ENCODE measurements at regions not wholly inside any gene's neighbourhood (a gene's known extent, or its start where the extent isn't known, plus 50 kb on each side); places are given as distances from the start of the nearest gene placed in this dataset.

DNA sequence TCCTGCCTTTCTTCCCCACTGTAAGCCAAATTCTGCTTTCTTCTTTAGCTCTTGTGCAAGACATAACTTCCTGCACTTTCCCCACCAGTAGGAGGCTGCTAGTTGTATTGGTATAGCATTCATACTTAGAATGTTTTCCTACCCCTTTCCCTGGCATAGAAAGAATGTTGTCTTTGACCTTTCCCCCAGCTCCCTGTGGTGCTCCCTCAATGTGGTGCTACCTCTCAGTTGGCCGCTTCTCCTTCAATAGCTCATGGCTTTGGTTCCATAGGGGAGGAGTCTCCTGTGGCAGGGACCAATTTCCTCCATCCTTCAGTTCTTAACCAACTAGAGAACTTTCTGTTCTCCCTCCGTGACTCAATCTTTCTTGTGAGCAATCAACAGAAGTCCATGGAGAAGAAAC is 67.5 kb upstream of the AKAP13 start:
- POLR2A ChIA-PET: no interaction called here
- no peak overlapping the region for H3K27ac ChIP-seq (ENCODE audit: low read depth in 2 of 2, low read length in 1 of 2)
- no peak for DNase-seq
- WGBS (ENCODE audit: low lambda C conversion rate): 98% methylated on average over 2 of the region's 2 CpGs
- no peak overlapping the region for H3K4me3 ChIP-seq (ENCODE audit: low read depth in 2 of 2, low read length in 1 of 2)
- CTCF ChIA-PET: interaction anchor here (0.6 to 1.4 kb wide), 3 partner anchors 9 to 173 kb away, joined by 3 to 5 read pairs (median 4); no protein-coding TSS in a partner anchor
- H3K9me2 ChIP-seq: no peaks in the 10 kb centered on the region
- H3F3A ChIP-seq (replicated peaks; ENCODE audit: insufficient read depth): peaks cover 15% of the 10 kb centered on the region
- H3K9ac ChIP-seq: no peak overlapping the region
- no peaks in the 10 kb centered on the region for H4K20me1 ChIP-seq (ENCODE audit: insufficient read depth)
- no peak for TF ChIP-seq FOXM1 (IDR thresholded peaks at IDR 0.05; ENCODE audit: low read depth)
- TF ChIP-seq, protein P1, sequence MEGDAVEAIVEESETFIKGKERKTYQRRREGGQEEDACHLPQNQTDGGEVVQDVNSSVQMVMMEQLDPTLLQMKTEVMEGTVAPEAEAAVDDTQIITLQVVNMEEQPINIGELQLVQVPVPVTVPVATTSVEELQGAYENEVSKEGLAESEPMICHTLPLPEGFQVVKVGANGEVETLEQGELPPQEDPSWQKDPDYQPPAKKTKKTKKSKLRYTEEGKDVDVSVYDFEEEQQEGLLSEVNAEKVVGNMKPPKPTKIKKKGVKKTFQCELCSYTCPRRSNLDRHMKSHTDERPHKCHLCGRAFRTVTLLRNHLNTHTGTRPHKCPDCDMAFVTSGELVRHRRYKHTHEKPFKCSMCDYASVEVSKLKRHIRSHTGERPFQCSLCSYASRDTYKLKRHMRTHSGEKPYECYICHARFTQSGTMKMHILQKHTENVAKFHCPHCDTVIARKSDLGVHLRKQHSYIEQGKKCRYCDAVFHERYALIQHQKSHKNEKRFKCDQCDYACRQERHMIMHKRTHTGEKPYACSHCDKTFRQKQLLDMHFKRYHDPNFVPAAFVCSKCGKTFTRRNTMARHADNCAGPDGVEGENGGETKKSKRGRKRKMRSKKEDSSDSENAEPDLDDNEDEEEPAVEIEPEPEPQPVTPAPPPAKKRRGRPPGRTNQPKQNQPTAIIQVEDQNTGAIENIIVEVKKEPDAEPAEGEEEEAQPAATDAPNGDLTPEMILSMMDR (IDR thresholded peaks at IDR 0.05): peak; percentile 12; the same call in 1 of the 2 replicates
- H3K79me2 ChIP-seq (ENCODE audit: insufficient read depth): no peaks in the 10 kb centered on the region
- H2AFZ ChIP-seq (ENCODE audit: low read depth): no peak overlapping the region
- H3K4me1 ChIP-seq (ENCODE audit: control insufficient read depth in 1 of 2, insufficient read depth in 2 of 2, low read depth in 1 of 2, low read length in 1 of 2): peaks cover 0 to 2% of the 10 kb centered on the region in 2 experiments; a peak in 1 of 4 replicates
- H3K27me3 ChIP-seq (ENCODE audit: insufficient read depth): no peaks in the 10 kb centered on the region
- H3K4me2 ChIP-seq: no peak overlapping the region
- H3K9me3 ChIP-seq: no peaks in the 10 kb centered on the region
- H3K36me3 ChIP-seq (replicated peaks in 1 of 2; ENCODE audit: control insufficient read depth in 1 of 2, insufficient read depth in 2 of 2, low read length in 1 of 2): no peaks in the 10 kb centered on the region

DNA sequence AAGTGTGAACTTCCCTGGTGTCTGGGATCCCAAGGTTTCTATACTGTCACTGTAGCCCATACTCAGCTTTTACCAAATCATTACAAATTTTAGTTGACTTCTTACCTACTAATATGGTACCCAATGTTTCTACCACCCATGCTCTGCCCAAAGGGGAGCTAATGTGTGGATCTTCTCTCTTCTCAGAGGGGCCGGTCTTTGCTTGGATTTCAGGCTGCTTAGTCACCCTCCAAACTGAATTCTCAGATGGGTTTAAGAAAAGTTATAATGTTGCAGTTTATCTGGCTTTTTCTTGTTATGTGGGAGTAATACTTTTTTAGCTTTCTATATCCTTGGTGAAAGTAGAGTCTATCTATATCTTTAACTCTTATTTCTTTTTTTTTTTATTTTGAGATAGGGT is 67.1 kb upstream of the AKAP13 start:
- Histone ChIP-seq H3K4me2 (no peak overlapping the region), H3K27me3 (ENCODE audit: insufficient read depth) (no peaks in the 10 kb centered on the region), H4K20me1 (ENCODE audit: insufficient read depth) (no peaks in the 10 kb centered on the region), H3K27ac (ENCODE audit: low read depth in 2 of 2, low read length in 1 of 2) (no peak overlapping the region), H3K4me1 (ENCODE audit: control insufficient read depth in 1 of 2, insufficient read depth in 2 of 2, low read depth in 1 of 2, low read length in 1 of 2) (peaks cover 0 to 6% of the 10 kb centered on the region in 2 experiments; a peak in 2 of 4 replicates), H3K9me3 (no peaks in the 10 kb centered on the region), H3K79me2 (ENCODE audit: insufficient read depth) (no peaks in the 10 kb centered on the region), H3K4me3 (ENCODE audit: low read depth in 2 of 2, low read length in 1 of 2) (no peak overlapping the region), H3K9me2 (no peaks in the 10 kb centered on the region), H3K36me3 (replicated peaks in 1 of 2; ENCODE audit: control insufficient read depth in 1 of 2, insufficient read depth in 2 of 2, low read length in 1 of 2) (no peaks in the 10 kb centered on the region), H3K9ac (no peak overlapping the region), H2AFZ (ENCODE audit: low read depth) (no peak overlapping the region), H3F3A (replicated peaks; ENCODE audit: insufficient read depth) (peaks cover 19% of the 10 kb centered on the region)
- ChIA-PET CTCF (interaction anchor here (1.4 kb wide), 1 partner anchor 17 kb away, joined by 3 read pairs; no protein-coding TSS in a partner anchor), POLR2A (no interaction called here)
- WGBS (ENCODE audit: low lambda C conversion rate): 92% methylated on average over 1 of the region's 1 CpG
- DNase-seq: no peak
- TF ChIP-seq FOXM1 (IDR thresholded peaks at IDR 0.05; ENCODE audit: low read depth) (no peak), RFX5 (IDR thresholded peaks at IDR 0.05; ENCODE audit: low read length) (no peak), RCOR1 (IDR thresholded peaks at IDR 0.05; ENCODE audit: low read length) (no peak), JUND (IDR thresholded peaks at IDR 0.05) (no peak), TEAD4 (IDR thresholded peaks at IDR 0.05; ENCODE audit: borderline replicate concordance, insufficient read depth) (no peak), RAD21 (IDR thresholded peaks at IDR 0.05; ENCODE audit: low read length) (no peak), REST (IDR thresholded peaks at IDR 0.05; ENCODE audit: low read depth, low read length) (no peak), RXRA (IDR thresholded peaks at IDR 0.05; ENCODE audit: borderline replicate concordance, low read depth) (no peak), USF2 (IDR thresholded peaks at IDR 0.05; ENCODE audit: borderline replicate concordance, low read depth, low read length) (no peak), CHD2 (IDR thresholded peaks at IDR 0.05; ENCODE audit: low read length, partially characterized antibody) (no peak), NRF1 (IDR thresholded peaks at IDR 0.05; ENCODE audit: low read depth, low read length) (no peak), MXI1 (IDR thresholded peaks at IDR 0.05; ENCODE audit: low read depth, low read length) (no peak), SMC3 (IDR thresholded peaks at IDR 0.05; ENCODE audit: low read depth, low read length) (no peak)
- TF ChIP-seq, protein P2, sequence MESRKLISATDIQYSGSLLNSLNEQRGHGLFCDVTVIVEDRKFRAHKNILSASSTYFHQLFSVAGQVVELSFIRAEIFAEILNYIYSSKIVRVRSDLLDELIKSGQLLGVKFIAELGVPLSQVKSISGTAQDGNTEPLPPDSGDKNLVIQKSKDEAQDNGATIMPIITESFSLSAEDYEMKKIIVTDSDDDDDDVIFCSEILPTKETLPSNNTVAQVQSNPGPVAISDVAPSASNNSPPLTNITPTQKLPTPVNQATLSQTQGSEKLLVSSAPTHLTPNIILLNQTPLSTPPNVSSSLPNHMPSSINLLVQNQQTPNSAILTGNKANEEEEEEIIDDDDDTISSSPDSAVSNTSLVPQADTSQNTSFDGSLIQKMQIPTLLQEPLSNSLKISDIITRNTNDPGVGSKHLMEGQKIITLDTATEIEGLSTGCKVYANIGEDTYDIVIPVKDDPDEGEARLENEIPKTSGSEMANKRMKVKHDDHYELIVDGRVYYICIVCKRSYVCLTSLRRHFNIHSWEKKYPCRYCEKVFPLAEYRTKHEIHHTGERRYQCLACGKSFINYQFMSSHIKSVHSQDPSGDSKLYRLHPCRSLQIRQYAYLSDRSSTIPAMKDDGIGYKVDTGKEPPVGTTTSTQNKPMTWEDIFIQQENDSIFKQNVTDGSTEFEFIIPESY (IDR thresholded peaks at IDR 0.05; ENCODE audit: borderline replicate concordance, low read depth): no peak
- TF ChIP-seq, protein P3, sequence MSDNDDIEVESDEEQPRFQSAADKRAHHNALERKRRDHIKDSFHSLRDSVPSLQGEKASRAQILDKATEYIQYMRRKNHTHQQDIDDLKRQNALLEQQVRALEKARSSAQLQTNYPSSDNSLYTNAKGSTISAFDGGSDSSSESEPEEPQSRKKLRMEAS (IDR thresholded peaks at IDR 0.05; ENCODE audit: low read depth): no peak
- TF ChIP-seq, protein P1 (IDR thresholded peaks at IDR 0.05): no peak

Measured in SK-N-SH (cell line).